K562 (cell line): ENCODE measurements at regions not wholly inside any gene's neighbourhood (a gene's known extent, or its start where the extent isn't known, plus 50 kb on each side); places are given as distances from the start of the nearest gene placed in this dataset.

Experiments
- ATF3 ChIP-seq, 2 experiments: fragments of 450-650 bp in 1 of 2; sonication (generic) in 1 of 2; formaldehyde crosslinking in 1 of 2; IDR thresholded peaks in 1 of 2; conservative IDR thresholded peaks in 1 of 2; 2 replicates each; pipeline versions ENCODE4 v1.6.1 to v1.8.1; 2016 to 2023; ENCODE audit warnings: mild to moderate bottlenecking in 2 of 2, moderate library complexity in 2 of 2, inconsistent platforms in 1 of 2, missing genetic modification reagents in 1 of 2
- BACH1 ChIP-seq: fragments of 200-800 bp; sonication (Bioruptor generic); IDR thresholded peaks from 2 replicates; pipeline ENCODE4 v1.6.1; 2016; ENCODE audit warnings: missing genetic modification characterization, missing compliant biosample characterization
- CCNT2 ChIP-seq: IDR thresholded peaks from 2 replicates; pipeline ENCODE4 v1.6.1; 2011; ENCODE audit warnings: borderline replicate concordance, low read depth, mild to moderate bottlenecking, moderate library complexity, mixed read lengths, low read length; ENCODE audit not compliant: insufficient read length; ENCODE audit errors: extremely low read depth
- CEBPG ChIP-seq, 3 experiments: fragments of 200-800 bp in 1 of 3; sonication (Bioruptor generic) in 1 of 3; sonication (generic) in 1 of 3; formaldehyde crosslinking in 1 of 3; IDR thresholded peaks in 2 of 3; conservative IDR thresholded peaks in 1 of 3; 2 replicates each; pipeline versions ENCODE4 v1.6.1 to v1.8.0; 2016 to 2022; ENCODE audit warnings: missing compliant biosample characterization in 2 of 3, missing genetic modification characterization in 2 of 3, mild to moderate bottlenecking in 1 of 3, missing genetic modification reagents in 1 of 3
- CTBP1 ChIP-seq: fragments of 450-650 bp; IDR thresholded peaks from 2 replicates; pipeline ENCODE4 v1.6.1; 2016; ENCODE audit warnings: borderline replicate concordance
- EP300 ChIP-seq: IDR thresholded peaks from 2 replicates; pipeline ENCODE4 v1.6.1; 2012; ENCODE audit warnings: low read length, improper control_type of control experiment
- HINFP ChIP-seq: fragments of 450-650 bp; conservative IDR thresholded peaks from 2 replicates; pipeline ENCODE4 v1.6.1; 2016; ENCODE audit warnings: missing genetic modification characterization, low read depth, mild to moderate bottlenecking, control low read depth, missing compliant biosample characterization
- HMBOX1 ChIP-seq: sonication (generic); IDR thresholded peaks from 2 replicates; pipeline ENCODE4 v1.6.1; 2016
- HNRNPL ChIP-seq: fragments of 200-400 bp; formaldehyde crosslinking; IDR thresholded peaks from 2 replicates; pipeline ENCODE4 v1.6.1; 2017; ENCODE audit warnings: low read depth, mild to moderate bottlenecking, low read length
- HOXB6 ChIP-seq: fragments of 250-450 bp; sonication (Bioruptor Pico); IDR thresholded peaks from 2 replicates; pipeline ENCODE4 v1.5.1; 2022; ENCODE audit warnings: mild to moderate bottlenecking, borderline replicate concordance
- JUND ChIP-seq, 2 experiments: IDR thresholded peaks; 2 replicates in 1 of 2; 3 replicates in 1 of 2; pipeline ENCODE4 v1.6.1; 2011; ENCODE audit warnings: borderline replicate concordance in 2 of 2, low read depth in 2 of 2, low read length in 2 of 2, improper control_type of control experiment in 1 of 2, missing biosample characterization in 1 of 2, missing genetic modification characterization in 1 of 2, missing genetic modification reagents in 1 of 2
- LEF1 ChIP-seq: fragments of 450-650 bp; IDR thresholded peaks from 2 replicates; pipeline ENCODE4 v1.6.1; 2016; ENCODE audit warnings: mild to moderate bottlenecking
- MEIS2 ChIP-seq: fragments of 450-650 bp; IDR thresholded peaks from 2 replicates; pipeline ENCODE4 v1.6.1; 2014; ENCODE audit warnings: mild to moderate bottlenecking; ENCODE audit not compliant: partially characterized antibody
- NR2C2 ChIP-seq, 2 experiments: fragments of 200-800 bp in 1 of 2; sonication (Bioruptor generic) in 1 of 2; sonication (generic) in 1 of 2; formaldehyde crosslinking in 1 of 2; IDR thresholded peaks; 2 replicates each; pipeline versions ENCODE4 v1.6.1 to v1.8.0; 2016 to 2022; ENCODE audit warnings: mild to moderate bottlenecking in 1 of 2, missing compliant biosample characterization in 1 of 2, missing genetic modification characterization in 1 of 2, missing genetic modification reagents in 1 of 2
- SMARCA4 ChIP-seq: fragments of 450-650 bp; IDR thresholded peaks from 2 replicates; pipeline ENCODE4 v1.6.1; 2016
- TEAD4 ChIP-seq, 2 experiments: sonication (generic) in 1 of 2; formaldehyde crosslinking in 1 of 2; IDR thresholded peaks; 2 replicates each; pipeline versions ENCODE4 v1.6.1 to v1.8.0; 2012 to 2022; ENCODE audit warnings: borderline replicate concordance in 1 of 2, inconsistent platforms in 1 of 2, low read length in 1 of 2, mild to moderate bottlenecking in 1 of 2, missing genetic modification reagents in 1 of 2
- ZBTB33 ChIP-seq: sonication (generic); formaldehyde crosslinking; IDR thresholded peaks from 2 replicates; pipeline ENCODE4 v1.8.1; 2023; ENCODE audit warnings: mild to moderate bottlenecking, missing genetic modification reagents
- ZNF584 ChIP-seq: fragments of 200-800 bp; sonication (Bioruptor generic); IDR thresholded peaks from 2 replicates; pipeline ENCODE4 v1.6.1; 2016; ENCODE audit warnings: low read depth, mild to moderate bottlenecking, missing genetic modification characterization, missing compliant biosample characterization

- TF ChIP-seq TEAD4 (IDR thresholded peaks at IDR 0.05; ENCODE audit: low read length), result peak; percentile 56; the same call in 1 of the 2 replicates
- no peak for TF ChIP-seq TEAD4 (CRISPR knock-in tag; IDR thresholded peaks at IDR 0.05; ENCODE audit: borderline replicate concordance)
- peak; percentile 51 for TF ChIP-seq CTBP1
- peak; percentile 18; the same call in 1 of the 2 replicates for TF ChIP-seq HMBOX1
- peak; percentile 44; the same call in 1 of the 2 replicates for TF ChIP-seq LEF1
- no peak for TF ChIP-seq NR2C2 (CRISPR knock-in tag; IDR thresholded peaks at IDR 0.05)
- TF ChIP-seq NR2C2 (tag; IDR thresholded peaks at IDR 0.05), result peak; percentile 28; the same call in 1 of the 2 replicates
- TF ChIP-seq ZBTB33 (CRISPR knock-in tag), result no peak
- TF ChIP-seq MEIS2, result peak; percentile 36
- TF ChIP-seq BACH1 (tag), result peak; percentile 27; the same call in 1 of the 2 replicates
- TF ChIP-seq SMARCA4, result peak; percentile 23; the same call in 1 of the 2 replicates
- TF ChIP-seq JUND (IDR thresholded peaks at IDR 0.05; ENCODE audit: borderline replicate concordance, low read depth, low read length), result peak; percentile 49
- TF ChIP-seq JUND (tag; IDR thresholded peaks at IDR 0.05; ENCODE audit: borderline replicate concordance, low read depth, low read length), result no peak
- TF ChIP-seq CEBPG (CRISPR knock-in tag; IDR thresholded peaks at IDR 0.05), result 0 out of 2 replicates have a peak, but pooled peaks have one; percentile 49
- peak; percentile 94 to 97 for TF ChIP-seq CEBPG (tag; conservative IDR thresholded peaks at IDR 0.05 in 1 of 2, IDR thresholded peaks at IDR 0.05 in 1 of 2)
- no peak for TF ChIP-seq CCNT2
- TF ChIP-seq HINFP (tag), result no peak
- no peak for TF ChIP-seq HNRNPL
- no peak for TF ChIP-seq HOXB6
- TF ChIP-seq ATF3 (IDR thresholded peaks at IDR 0.05), result peak; percentile 83; the same call in 1 of the 2 replicates
- no peak for TF ChIP-seq ATF3 (CRISPR knock-in tag; conservative IDR thresholded peaks at IDR 0.05)
- TF ChIP-seq ZNF584 (CRISPR knock-in tag), result peak; percentile 78; the same call in 1 of the 2 replicates
- peak; percentile 67; the same call in 1 of the 2 replicates for TF ChIP-seq EP300
- TF ChIP-seq, all 486 proteins: peak for 26
These were observed 161.8 kb upstream of the CLINT1 start (continued) for GRCh38 chr5:158020555-158021418.
